ENCODE measurements at regions not wholly inside any gene's neighbourhood (a gene's known extent, or its start where the extent isn't known, plus 50 kb on each side); places are given as distances from the start of the nearest gene placed in this dataset.

DNA sequence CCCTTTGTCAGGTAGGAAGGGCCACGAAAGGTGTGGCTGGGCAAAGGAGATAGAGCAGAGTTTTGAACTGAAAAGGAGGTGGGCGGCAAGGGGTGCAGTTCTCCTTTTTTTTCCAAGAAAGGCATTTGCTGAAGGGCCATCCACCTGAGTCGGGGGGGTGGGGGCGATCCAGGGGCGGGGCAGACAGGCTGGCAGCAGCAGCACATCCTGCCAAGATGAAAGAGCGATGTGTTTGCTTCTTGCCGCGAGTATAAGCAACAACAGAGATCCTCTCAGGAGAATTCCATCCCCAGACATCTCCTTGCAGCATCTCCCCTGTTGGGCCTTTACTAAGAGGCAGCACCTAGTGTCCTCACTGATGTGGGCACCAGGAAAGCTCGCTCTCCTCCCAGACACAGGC is 516.5 kb downstream of the CD83 start:
- Histone ChIP-seq H3K27me3 (ENCODE audit: insufficient read depth) (no peaks in the 10 kb centered on the region), H3K4me1 (ENCODE audit: control insufficient read depth in 1 of 2, insufficient read depth in 2 of 2, low read depth in 1 of 2, low read length in 1 of 2) (peaks cover 0 to 4% of the 10 kb centered on the region in 2 experiments; a peak in 2 of 4 replicates), H3K4me2 (no peak overlapping the region), H2AFZ (ENCODE audit: low read depth) (no peak overlapping the region), H3K79me2 (ENCODE audit: insufficient read depth) (no peaks in the 10 kb centered on the region), H3K9me3 (no peaks in the 10 kb centered on the region), H3K4me3 (ENCODE audit: low read depth in 2 of 2, low read length in 1 of 2) (no peak overlapping the region), H3K27ac (ENCODE audit: low read depth in 2 of 2, low read length in 1 of 2) (no peak overlapping the region), H3F3A (replicated peaks; ENCODE audit: insufficient read depth) (no peaks in the 10 kb centered on the region), H3K9ac (no peak overlapping the region), H4K20me1 (ENCODE audit: insufficient read depth) (no peaks in the 10 kb centered on the region), H3K36me3 (replicated peaks in 1 of 2; ENCODE audit: control insufficient read depth in 1 of 2, insufficient read depth in 2 of 2, low read length in 1 of 2) (no peaks in the 10 kb centered on the region), H3K9me2 (no peaks in the 10 kb centered on the region)
- TF ChIP-seq NRF1 (IDR thresholded peaks at IDR 0.05; ENCODE audit: low read depth, low read length) = no peak
- TF ChIP-seq, protein P1, sequence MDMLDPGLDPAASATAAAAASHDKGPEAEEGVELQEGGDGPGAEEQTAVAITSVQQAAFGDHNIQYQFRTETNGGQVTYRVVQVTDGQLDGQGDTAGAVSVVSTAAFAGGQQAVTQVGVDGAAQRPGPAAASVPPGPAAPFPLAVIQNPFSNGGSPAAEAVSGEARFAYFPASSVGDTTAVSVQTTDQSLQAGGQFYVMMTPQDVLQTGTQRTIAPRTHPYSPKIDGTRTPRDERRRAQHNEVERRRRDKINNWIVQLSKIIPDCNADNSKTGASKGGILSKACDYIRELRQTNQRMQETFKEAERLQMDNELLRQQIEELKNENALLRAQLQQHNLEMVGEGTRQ (IDR thresholded peaks at IDR 0.05; ENCODE audit: borderline replicate concordance, low read depth, low read length) = no peak
- TF ChIP-seq YY1 (IDR thresholded peaks at IDR 0.05; ENCODE audit: low read depth) = no peak
- TF ChIP-seq FOSL2 (IDR thresholded peaks at IDR 0.05; ENCODE audit: borderline replicate concordance, low read depth) = no peak
- no peak for TF ChIP-seq JUND (IDR thresholded peaks at IDR 0.05)
- no peak for TF ChIP-seq TAF1 (IDR thresholded peaks at IDR 0.05; ENCODE audit: borderline replicate concordance, low read depth, low read length)
- no peak for TF ChIP-seq RCOR1 (IDR thresholded peaks at IDR 0.05; ENCODE audit: low read length)
- WGBS (ENCODE audit: low lambda C conversion rate) = 48% methylated on average over 9 of the region's 9 CpGs
- DNase-seq = no peak
- ChIA-PET CTCF (interaction anchor here (0.6 kb wide), 1 partner anchor 259 kb away, joined by 3 read pairs; no protein-coding TSS in a partner anchor), POLR2A (no interaction called here)

DNA sequence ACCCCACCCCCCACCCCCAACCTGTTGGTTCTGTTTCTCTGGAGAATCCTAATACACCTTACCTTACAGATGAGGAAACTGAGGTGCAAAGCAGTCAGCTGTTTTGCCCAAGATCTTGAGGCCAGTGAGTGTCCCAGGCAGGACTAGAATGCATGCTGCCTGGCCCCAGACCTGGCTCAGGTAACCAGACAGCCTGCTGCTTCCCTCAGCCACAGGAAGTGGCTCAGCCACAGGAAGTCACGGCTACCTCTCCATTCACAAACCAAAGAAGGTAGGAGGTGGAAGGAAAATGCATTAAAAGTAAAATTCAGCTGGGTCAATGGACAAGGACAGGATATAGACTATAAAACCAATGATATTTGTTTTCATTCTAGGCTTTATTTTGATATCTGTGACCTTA is 517.6 kb downstream of the CD83 start:
- H3K4me2 ChIP-seq = no peak overlapping the region
- WGBS (ENCODE audit: low lambda C conversion rate) = 0% methylated on average over 1 of the region's 1 CpG
- H3K27me3 ChIP-seq (ENCODE audit: insufficient read depth) = no peaks in the 10 kb centered on the region
- H3K36me3 ChIP-seq (replicated peaks in 1 of 2; ENCODE audit: control insufficient read depth in 1 of 2, insufficient read depth in 2 of 2, low read length in 1 of 2) = no peaks in the 10 kb centered on the region
- H4K20me1 ChIP-seq (ENCODE audit: insufficient read depth) = no peaks in the 10 kb centered on the region
- H3K4me1 ChIP-seq (ENCODE audit: control insufficient read depth in 1 of 2, insufficient read depth in 2 of 2, low read depth in 1 of 2, low read length in 1 of 2) = peaks cover 0 to 4% of the 10 kb centered on the region in 2 experiments; a peak in 2 of 4 replicates
- DNase-seq = no peak
- H3K9me2 ChIP-seq = no peaks in the 10 kb centered on the region
- no peak overlapping the region for H3K27ac ChIP-seq (ENCODE audit: low read depth in 2 of 2, low read length in 1 of 2)
- no peaks in the 10 kb centered on the region for H3K79me2 ChIP-seq (ENCODE audit: insufficient read depth)
- TF ChIP-seq, protein P2, sequence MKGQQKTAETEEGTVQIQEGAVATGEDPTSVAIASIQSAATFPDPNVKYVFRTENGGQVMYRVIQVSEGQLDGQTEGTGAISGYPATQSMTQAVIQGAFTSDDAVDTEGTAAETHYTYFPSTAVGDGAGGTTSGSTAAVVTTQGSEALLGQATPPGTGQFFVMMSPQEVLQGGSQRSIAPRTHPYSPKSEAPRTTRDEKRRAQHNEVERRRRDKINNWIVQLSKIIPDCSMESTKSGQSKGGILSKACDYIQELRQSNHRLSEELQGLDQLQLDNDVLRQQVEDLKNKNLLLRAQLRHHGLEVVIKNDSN (IDR thresholded peaks at IDR 0.05; ENCODE audit: borderline replicate concordance, low read depth) = no peak
- no peak for TF ChIP-seq FOSL2 (IDR thresholded peaks at IDR 0.05; ENCODE audit: borderline replicate concordance, low read depth)
- no peak for TF ChIP-seq MEF2A (IDR thresholded peaks at IDR 0.05; ENCODE audit: borderline replicate concordance, low read depth)
- TF ChIP-seq CHD2 (IDR thresholded peaks at IDR 0.05; ENCODE audit: low read length, partially characterized antibody) = no peak
- TF ChIP-seq GABPA (IDR thresholded peaks at IDR 0.05; ENCODE audit: low read depth) = no peak
- TF ChIP-seq, protein P3, sequence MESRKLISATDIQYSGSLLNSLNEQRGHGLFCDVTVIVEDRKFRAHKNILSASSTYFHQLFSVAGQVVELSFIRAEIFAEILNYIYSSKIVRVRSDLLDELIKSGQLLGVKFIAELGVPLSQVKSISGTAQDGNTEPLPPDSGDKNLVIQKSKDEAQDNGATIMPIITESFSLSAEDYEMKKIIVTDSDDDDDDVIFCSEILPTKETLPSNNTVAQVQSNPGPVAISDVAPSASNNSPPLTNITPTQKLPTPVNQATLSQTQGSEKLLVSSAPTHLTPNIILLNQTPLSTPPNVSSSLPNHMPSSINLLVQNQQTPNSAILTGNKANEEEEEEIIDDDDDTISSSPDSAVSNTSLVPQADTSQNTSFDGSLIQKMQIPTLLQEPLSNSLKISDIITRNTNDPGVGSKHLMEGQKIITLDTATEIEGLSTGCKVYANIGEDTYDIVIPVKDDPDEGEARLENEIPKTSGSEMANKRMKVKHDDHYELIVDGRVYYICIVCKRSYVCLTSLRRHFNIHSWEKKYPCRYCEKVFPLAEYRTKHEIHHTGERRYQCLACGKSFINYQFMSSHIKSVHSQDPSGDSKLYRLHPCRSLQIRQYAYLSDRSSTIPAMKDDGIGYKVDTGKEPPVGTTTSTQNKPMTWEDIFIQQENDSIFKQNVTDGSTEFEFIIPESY (IDR thresholded peaks at IDR 0.05; ENCODE audit: borderline replicate concordance, low read depth) = no peak
- TF ChIP-seq, protein P4, sequence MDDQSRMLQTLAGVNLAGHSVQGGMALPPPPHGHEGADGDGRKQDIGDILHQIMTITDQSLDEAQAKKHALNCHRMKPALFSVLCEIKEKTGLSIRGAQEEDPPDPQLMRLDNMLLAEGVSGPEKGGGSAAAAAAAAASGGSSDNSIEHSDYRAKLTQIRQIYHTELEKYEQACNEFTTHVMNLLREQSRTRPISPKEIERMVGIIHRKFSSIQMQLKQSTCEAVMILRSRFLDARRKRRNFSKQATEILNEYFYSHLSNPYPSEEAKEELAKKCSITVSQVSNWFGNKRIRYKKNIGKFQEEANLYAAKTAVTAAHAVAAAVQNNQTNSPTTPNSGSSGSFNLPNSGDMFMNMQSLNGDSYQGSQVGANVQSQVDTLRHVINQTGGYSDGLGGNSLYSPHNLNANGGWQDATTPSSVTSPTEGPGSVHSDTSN (IDR thresholded peaks at IDR 0.05) = no peak
- TF ChIP-seq, protein P1 (IDR thresholded peaks at IDR 0.05; ENCODE audit: borderline replicate concordance, low read depth, low read length) = no peak
- H2AFZ ChIP-seq (ENCODE audit: low read depth) = no peak overlapping the region
- ChIA-PET CTCF (interaction anchor here (1.4 kb wide), 1 partner anchor 806 kb away, joined by 4 read pairs; no protein-coding TSS in a partner anchor), POLR2A (no interaction called here)
- no peaks in the 10 kb centered on the region for H3F3A ChIP-seq (replicated peaks; ENCODE audit: insufficient read depth)
- no peak overlapping the region for H3K4me3 ChIP-seq (ENCODE audit: low read depth in 2 of 2, low read length in 1 of 2)
- H3K9ac ChIP-seq = no peak overlapping the region
- H3K9me3 ChIP-seq = no peaks in the 10 kb centered on the region

All from SK-N-SH (cell line).